Glomerular visceral epithelial cell (primary cell): ENCODE measurements at regions not wholly inside any gene's neighbourhood (a gene's known extent, or its start where the extent isn't known, plus 50 kb on each side); places are given as distances from the start of the nearest gene placed in this dataset.
"Not testable (repeated sequence)": the region's sequence is repeated elsewhere in the genome, so short reads cannot be mapped to it uniquely, and the experiment has no call there.

Source experiments
- DNase-seq: peaks from one replicate; pipeline ENCODE4 v3.0.0-alpha.2; 2016; ENCODE audit errors: extremely low spot score

GRCh38 chr1:60891281-60891680 lies 191.1 kb upstream of the NFIA start:
- DNase-seq: no peak

GRCh38 chr1:60890664-60891063 lies 191.7 kb upstream of the NFIA start:
- no peak for DNase-seq

GRCh38 chr1:60889709-60890108 lies 192.7 kb upstream of the NFIA start:
- no peak for DNase-seq

- DNase-seq: no peak
These were observed 194.2 kb upstream of the NFIA start for GRCh38 chr1:60888126-60888525.

GRCh38 chr1:60886793-60887331 lies 195.5 kb upstream of the NFIA start:
- DNase-seq: no peak

GRCh38 chr1:60886090-60886489 lies 196.3 kb upstream of the NFIA start:
- DNase-seq: no peak

- no peak for DNase-seq
These were observed 202.2 kb upstream of the NFIA start for GRCh38 chr1:60880202-60880601.

GRCh38 chr1:60878323-60878722 lies 204.0 kb upstream of the NFIA start:
- DNase-seq: no peak

GRCh38 chr1:60877376-60877775 lies 205.0 kb upstream of the NFIA start:
- DNase-seq: no peak

- DNase-seq: no peak
These were observed 205.4 kb upstream of the NFIA start for GRCh38 chr1:60876952-60877351.

GRCh38 chr1:60875138-60875537 lies 207.2 kb upstream of the NFIA start:
- no peak for DNase-seq

- DNase-seq: no peak
These were observed 207.6 kb upstream of the NFIA start for GRCh38 chr1:60874718-60875117.

- DNase-seq: not testable (repeated sequence)
These were observed 209.0 kb upstream of the NFIA start for GRCh38 chr1:60873396-60873795.

GRCh38 chr1:60872426-60873054 lies 209.8 kb upstream of the NFIA start:
- no peak for DNase-seq

- DNase-seq: no peak
These were observed 212.0 kb upstream of the NFIA start for GRCh38 chr1:60870269-60870865.

- DNase-seq: no peak
These were observed 213.3 kb upstream of the NFIA start for GRCh38 chr1:60868901-60869663.

- no peak for DNase-seq
These were observed 214.6 kb upstream of the NFIA start for GRCh38 chr1:60867782-60868181.

- no peak for DNase-seq
These were observed 215.3 kb upstream of the NFIA start for GRCh38 chr1:60866917-60867531.

- no peak for DNase-seq
These were observed 216.0 kb upstream of the NFIA start for GRCh38 chr1:60866226-60866900.

- DNase-seq: no peak
These were observed 217.2 kb upstream of the NFIA start for GRCh38 chr1:60865166-60865565.

GRCh38 chr1:60864722-60865121 lies 217.6 kb upstream of the NFIA start:
- no peak for DNase-seq

GRCh38 chr1:60863131-60863530 lies 219.2 kb upstream of the NFIA start:
- no peak for DNase-seq
